RPMI7951 (cell line): ENCODE measurements at regions not wholly inside any gene's neighbourhood (a gene's known extent, or its start where the extent isn't known, plus 50 kb on each side); places are given as distances from the start of the nearest gene placed in this dataset.
"Not testable (repeated sequence)": the region's sequence is repeated elsewhere in the genome, so short reads cannot be mapped to it uniquely, and the experiment has no call there.

Source experiments
- DNase-seq: peaks from one replicate; pipeline ENCODE4 v3.0.0-alpha.2; 2012; ENCODE audit warnings: low read depth

DNA sequence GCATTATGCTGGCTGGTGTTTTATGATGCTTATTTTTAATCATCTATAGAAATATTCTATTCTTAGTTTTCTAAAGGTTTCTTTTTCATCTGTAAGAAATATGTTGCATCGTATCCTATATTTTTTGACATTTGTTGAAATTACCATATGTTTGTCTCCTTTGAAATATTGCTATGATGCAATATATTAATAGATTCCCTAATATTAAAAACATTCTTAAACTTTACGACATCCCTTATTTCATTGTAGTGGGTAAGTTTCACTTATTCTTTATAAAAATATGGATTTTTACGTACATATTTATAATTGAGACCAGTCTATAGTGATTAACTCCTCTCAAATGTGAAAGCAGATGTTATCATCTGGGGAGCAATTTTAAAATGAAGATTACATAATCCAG is 258.2 kb upstream of the DUSP10 start:
- DNase-seq, result no peak

DNA sequence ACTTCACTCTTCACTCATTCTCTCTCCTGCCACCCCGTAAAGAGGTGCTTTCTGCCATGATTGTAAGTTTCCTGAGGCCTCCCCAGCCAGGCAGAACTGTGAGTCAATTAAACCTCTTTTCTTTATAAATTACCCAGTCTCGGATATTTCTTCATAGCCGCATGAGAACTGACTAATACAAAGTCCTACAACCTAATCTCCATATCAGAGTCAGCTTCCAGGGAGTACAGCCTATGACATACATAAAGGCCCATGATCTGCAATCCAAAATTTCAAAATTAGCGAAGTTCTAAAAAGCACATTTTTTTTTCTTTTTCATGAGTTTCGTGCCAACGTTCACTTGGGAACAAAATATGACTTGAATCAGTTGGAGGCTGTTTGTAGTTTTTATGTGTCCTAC is 256.9 kb upstream of the DUSP10 start:
- DNase-seq, result no peak

DNA sequence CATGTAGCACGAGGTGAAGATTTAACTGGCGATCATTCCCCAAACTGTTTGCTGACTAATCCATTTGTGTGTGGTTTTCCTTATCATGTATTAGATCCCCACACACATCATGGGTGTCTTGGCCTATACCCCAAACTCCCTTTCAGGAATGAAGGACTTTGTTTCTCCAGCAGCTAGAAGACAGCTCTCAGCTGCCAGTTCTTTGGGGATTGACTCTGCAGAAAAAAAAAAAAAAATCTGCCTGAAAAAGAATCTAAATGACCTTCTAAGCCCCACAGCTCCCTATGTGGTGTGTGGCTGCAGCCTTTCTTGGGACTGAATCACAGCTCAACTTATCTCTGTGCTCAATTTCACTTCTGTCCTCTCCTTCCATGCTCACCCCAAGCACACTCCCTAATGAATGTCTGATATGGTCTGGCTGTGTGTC is 256.3 kb upstream of the DUSP10 start:
- DNase-seq, result peak; percentile 59

- peak; percentile 81 for DNase-seq
These were observed 255.1 kb upstream of the DUSP10 start for GRCh38 chr1:221997012-221997411.

DNA sequence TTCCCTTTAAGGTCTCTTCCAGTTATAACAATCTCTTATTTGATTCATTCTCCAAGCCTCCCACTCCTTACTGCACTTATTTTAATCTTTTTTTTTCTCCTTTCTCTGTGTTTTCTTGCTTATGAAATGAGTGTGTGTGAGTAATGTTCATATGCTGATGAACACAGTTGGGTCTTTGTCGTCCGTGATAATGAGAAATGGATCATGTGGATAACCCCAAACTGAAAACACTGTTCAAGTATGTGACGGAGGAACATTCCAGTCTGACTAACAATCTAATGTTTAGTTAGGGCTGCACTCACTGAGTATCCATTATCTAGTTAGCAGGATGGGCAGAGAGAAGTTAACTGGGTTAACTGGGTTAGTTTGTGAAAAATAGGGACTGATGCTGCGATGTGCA is 253.1 kb upstream of the DUSP10 start:
- peak; percentile 61 for DNase-seq

DNA sequence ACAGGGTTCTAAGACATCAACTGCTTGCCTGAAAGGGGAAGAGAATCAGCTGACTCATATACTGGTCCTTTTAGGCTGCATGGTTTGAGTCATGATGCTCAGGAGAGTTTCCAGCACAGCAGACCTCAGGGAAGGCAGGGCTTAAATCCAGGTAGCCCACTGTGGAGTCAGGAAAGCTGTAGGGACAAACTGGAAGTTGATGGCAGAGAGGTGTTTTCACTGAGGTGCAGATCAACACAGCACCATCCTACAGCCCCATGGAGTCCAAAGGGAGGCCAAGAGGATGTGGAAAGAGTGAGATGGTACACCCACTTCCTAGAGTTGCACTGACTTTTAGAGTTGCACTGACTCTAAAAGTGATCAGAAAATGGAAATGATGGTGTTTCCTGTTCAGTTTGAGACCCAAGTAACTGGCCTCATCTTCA is 252.4 kb upstream of the DUSP10 start:
- DNase-seq, result peak; percentile 40

GRCh38 chr1:221993444-221993948 is 251.6 kb upstream of the DUSP10 start:
- DNase-seq, result no peak

DNA sequence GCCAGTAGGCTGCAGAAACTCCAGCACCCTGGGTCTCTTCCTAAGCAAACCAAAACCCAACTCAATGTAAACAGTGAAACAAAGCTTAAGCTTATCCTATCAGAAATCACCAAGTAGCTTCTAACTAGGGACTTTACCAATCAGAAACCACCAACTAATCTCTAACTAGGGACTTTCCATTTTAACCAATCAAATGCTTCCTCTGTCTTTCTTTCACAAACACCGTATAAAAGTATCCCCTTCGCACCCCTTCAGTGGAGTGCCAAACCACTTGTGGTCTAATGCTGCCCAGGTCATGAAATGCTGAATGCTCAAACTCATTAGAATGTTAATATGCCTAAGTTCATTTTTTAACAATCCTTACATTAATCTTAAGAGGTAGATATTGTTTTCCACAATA is 250.5 kb upstream of the DUSP10 start:
- no peak for DNase-seq

DNA sequence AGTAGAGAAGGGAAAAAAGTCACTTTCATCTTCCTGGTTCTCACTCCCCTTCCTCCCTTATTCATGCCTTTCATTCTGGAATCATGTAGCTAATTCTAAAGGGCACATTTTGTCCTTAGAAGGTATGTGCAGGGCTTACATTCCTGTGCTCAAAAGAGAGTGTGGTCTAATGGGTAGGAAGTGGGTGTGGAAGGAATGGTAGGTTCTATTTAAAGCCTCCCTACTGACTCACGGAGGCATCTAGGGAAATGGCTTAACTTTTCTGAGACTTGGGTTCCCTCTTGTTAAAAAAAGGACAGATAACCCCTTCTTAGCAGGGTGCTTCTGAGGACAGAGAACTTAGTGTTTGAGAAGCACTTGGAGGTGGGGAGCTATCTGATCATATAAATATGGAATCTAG is 249.3 kb upstream of the DUSP10 start:
- DNase-seq, result peak; percentile 66

- DNase-seq, result no peak
These were observed 247.9 kb upstream of the DUSP10 start for GRCh38 chr1:221989741-221990140.

DNA sequence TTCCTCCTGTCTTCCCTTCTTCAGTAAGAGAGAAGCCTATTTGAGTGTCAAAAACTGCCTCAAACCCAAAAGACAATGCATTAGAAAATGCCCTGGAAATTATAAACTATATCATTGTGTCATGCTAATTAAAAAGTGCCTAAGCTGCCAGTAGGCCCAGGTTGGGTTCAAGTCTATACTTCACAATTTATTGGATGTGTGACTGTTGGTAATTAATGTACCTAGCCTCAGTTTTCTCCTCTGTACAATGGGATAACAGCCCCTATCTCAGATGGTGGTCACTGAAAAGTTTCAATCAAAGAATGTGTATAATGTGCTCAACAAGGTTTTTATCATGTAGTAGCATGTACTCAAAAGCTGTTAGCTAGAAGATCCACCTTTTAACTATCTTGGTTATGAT is 246.9 kb upstream of the DUSP10 start:
- DNase-seq, result no peak

- DNase-seq, result peak; percentile 92
These were observed 246.1 kb upstream of the DUSP10 start for GRCh38 chr1:221987860-221988520.

DNA sequence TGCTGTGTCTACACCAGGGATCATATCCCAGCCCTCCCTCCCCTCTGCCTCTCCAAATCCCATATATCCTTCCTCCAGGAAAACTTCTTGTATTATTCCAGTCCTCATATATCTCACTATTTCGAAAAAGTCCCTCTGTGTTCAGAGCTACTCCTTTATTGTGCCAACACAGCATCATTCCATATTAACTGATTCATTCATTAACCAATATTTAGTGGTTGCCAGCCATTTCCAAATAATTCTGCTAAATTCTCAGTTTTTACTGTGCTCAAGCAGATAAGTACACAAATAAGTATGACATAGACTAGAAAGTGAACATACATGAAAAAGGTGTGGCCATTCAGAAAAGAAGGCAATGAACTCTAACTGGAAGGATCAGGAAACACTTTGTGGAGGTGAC is 241.6 kb upstream of the DUSP10 start:
- no peak for DNase-seq

GRCh38 chr1:221981461-221981860 is 239.6 kb upstream of the DUSP10 start:
- DNase-seq, result no peak

DNA sequence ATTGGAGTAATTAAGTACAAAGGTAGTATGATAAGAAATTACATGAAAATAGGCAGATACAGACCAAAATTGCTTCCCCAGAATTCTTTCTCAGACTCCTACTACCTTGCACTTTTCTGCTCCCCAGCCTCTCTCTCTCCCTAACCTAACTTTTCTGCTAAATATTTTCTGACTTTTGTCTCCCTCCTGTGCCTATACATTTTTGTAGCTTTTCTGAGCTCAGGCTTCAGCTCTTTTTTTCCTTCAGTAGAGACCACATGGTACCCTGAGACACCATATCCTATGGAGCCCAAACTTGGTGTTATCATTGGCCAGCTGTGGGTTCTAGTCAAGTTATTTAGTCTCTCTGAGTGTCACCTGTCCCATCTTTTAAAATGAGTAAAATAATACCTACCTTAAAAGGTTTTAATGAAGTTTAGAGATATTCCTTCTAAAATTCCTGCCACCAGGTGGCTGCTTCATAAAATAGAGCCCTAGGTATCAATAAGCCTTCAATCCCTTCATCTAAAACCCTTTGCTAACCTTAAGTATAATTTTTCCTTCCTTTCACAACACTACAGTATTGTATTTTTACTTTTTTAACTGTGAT is 237.6 kb upstream of the DUSP10 start:
- no peak for DNase-seq

GRCh38 chr1:221978631-221979334 is 236.9 kb upstream of the DUSP10 start:
- not testable (repeated sequence) for DNase-seq

GRCh38 chr1:221973787-221974186 is 231.9 kb upstream of the DUSP10 start:
- DNase-seq, result not testable (repeated sequence)

- DNase-seq, result no peak
These were observed 230.7 kb upstream of the DUSP10 start for GRCh38 chr1:221972276-221973235.

DNA sequence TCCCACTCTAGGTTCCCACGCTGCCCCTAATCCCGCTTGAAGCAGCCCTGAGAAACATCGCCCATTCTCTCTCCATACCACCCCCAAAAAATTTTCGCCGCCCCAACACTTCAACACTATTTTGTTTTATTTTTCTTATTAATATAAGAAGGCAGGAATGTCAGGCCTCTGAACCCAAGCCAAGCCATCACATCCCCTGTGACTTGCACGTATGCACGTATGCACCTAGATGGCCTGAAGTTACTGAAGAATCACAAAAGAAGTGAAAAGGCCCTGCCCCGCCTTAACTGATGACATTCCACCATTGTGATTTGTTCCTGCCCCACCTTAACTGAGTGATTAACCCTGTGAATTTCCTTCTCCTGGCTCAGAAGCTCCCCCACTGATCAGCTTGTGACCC is 229.1 kb upstream of the DUSP10 start:
- not testable (repeated sequence) for DNase-seq

GRCh38 chr1:221969298-221969858 is 227.5 kb upstream of the DUSP10 start:
- not testable (repeated sequence) for DNase-seq

- DNase-seq, result not testable (repeated sequence)
These were observed 225.6 kb upstream of the DUSP10 start for GRCh38 chr1:221967538-221967937.
